Left ventricle myocardium inferior (tissue), 1 donor: ENCODE measurements at regions not wholly inside any gene's neighbourhood (a gene's known extent, or its start where the extent isn't known, plus 50 kb on each side); places are given as distances from the start of the nearest gene placed in this dataset.
"Not testable (repeated sequence)": the region's sequence is repeated elsewhere in the genome, so short reads cannot be mapped to it uniquely, and the experiment has no call there.

Experiments
- DNase-seq: peaks from one replicate; pipeline ENCODE4 v3.0.0-alpha.2; 2020
- H3K27ac ChIP-seq: fragments of 200-600 bp; replicated peaks from 2 replicates; pipeline ENCODE4 v1.8.0; 2021
- H3K27me3 ChIP-seq: fragments of 200-600 bp; 2 replicates; pipeline ENCODE4 v1.8.0; 2021; ENCODE audit warnings: low read depth
- H3K36me3 ChIP-seq: fragments of 200-600 bp; 2 replicates; pipeline ENCODE4 v1.8.0; 2021
- H3K4me1 ChIP-seq: fragments of 200-600 bp; 2 replicates; pipeline ENCODE4 v1.8.0; 2021
- H3K4me3 ChIP-seq: fragments of 200-600 bp; 2 replicates; pipeline ENCODE4 v1.8.0; 2021; ENCODE audit warnings: mild to moderate bottlenecking, moderate library complexity
- H3K9me3 ChIP-seq: fragments of 200-600 bp; replicated peaks from 2 replicates; pipeline ENCODE4 v1.8.0; 2021
- intact Hi-C: fragments of 100-400 bp; cut with micrococcal nuclease; formaldehyde crosslinking; loops from one replicate; pipeline ENCODE4 v1.11.0; 2022
- TF ChIP-seq, protein P1 (sequence below): fragments of 200-600 bp; IDR thresholded peaks from 2 replicates; pipeline ENCODE4 v1.8.0; 2021; ENCODE audit warnings: antibody characterized with exemption, mild to moderate bottlenecking, borderline replicate concordance
- donor health status: DM: no; HTN: yes; CAD: no; lungs with severe emphysema.

DNA sequence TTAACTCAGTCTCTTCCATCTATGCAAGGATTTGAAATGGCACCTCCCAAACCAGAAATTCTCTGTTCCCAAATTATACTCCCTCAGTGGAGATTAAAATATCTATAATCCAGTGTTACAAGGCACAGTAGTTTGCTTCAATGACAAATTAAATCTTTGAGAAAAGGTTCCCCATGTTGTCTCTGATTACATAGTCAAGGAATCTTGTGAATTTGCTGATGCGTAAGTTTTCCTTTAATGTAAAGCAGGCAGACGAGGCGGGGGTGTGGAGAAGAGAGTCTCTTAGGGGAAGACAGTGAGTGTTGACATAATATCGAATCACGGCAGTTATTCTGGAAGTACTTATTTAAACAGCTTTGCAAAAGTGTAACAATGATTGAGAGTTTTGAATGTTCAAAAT, 236.4 kb upstream of the RARB start:
- intact Hi-C loops = no loop called here
- H3K36me3 ChIP-seq = no peaks in the 10 kb centered on the region
- no peak overlapping the region for H3K27ac ChIP-seq
- TF ChIP-seq, protein P1, sequence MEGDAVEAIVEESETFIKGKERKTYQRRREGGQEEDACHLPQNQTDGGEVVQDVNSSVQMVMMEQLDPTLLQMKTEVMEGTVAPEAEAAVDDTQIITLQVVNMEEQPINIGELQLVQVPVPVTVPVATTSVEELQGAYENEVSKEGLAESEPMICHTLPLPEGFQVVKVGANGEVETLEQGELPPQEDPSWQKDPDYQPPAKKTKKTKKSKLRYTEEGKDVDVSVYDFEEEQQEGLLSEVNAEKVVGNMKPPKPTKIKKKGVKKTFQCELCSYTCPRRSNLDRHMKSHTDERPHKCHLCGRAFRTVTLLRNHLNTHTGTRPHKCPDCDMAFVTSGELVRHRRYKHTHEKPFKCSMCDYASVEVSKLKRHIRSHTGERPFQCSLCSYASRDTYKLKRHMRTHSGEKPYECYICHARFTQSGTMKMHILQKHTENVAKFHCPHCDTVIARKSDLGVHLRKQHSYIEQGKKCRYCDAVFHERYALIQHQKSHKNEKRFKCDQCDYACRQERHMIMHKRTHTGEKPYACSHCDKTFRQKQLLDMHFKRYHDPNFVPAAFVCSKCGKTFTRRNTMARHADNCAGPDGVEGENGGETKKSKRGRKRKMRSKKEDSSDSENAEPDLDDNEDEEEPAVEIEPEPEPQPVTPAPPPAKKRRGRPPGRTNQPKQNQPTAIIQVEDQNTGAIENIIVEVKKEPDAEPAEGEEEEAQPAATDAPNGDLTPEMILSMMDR = no peak
- peaks cover 2% of the 10 kb centered on the region for H3K4me1 ChIP-seq
- H3K9me3 ChIP-seq = peaks cover 1% of the 10 kb centered on the region
- no peaks in the 10 kb centered on the region for H3K27me3 ChIP-seq
- DNase-seq = no peak
- H3K4me3 ChIP-seq = no peak overlapping the region

DNA sequence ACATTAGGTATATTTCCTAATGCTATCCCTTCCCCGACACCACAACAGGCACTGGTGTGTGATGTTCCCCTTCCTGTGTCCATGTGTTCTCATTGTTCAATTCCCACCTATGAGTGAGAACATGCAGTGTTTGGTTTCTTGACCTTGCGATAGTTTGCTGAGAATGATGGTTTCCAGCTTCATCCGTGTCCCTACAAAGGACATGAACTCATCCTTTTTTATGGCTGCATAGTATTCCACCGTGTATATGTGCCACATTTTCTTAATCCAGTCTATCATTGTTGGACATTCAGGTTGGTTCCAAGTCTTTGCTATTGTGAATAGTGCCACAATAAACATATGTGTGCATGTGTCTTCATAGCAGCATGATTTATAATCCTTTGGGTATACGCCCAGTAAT, 228.5 kb upstream of the RARB start:
- H3K27ac ChIP-seq, H3K27me3 ChIP-seq, H3K36me3 ChIP-seq, intact Hi-C loops, H3K4me3 ChIP-seq, H3K4me1 ChIP-seq, DNase-seq: not testable (repeated sequence)
- peaks cover 34% of the 10 kb centered on the region for H3K9me3 ChIP-seq

DNA sequence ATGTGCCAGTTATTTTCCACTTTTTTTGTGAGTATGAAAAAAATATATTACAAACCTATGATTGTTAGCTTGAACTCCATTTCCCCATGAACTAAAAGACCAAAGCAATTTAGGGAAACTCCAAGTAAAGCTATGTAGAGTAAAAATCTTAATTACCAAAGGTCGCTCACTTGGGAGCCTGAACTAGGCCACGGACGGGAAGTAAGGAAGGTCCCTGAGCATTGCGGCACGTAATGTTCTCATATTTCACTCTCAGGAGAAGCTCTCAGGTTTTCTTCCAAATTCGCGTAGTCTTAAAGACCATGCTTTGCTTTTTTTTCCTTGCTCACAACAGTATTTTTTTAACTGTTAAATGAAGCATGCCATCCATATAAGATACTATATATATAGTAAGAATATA, 215.3 kb upstream of the RARB start:
- intact Hi-C loops = no loop called here

DNA sequence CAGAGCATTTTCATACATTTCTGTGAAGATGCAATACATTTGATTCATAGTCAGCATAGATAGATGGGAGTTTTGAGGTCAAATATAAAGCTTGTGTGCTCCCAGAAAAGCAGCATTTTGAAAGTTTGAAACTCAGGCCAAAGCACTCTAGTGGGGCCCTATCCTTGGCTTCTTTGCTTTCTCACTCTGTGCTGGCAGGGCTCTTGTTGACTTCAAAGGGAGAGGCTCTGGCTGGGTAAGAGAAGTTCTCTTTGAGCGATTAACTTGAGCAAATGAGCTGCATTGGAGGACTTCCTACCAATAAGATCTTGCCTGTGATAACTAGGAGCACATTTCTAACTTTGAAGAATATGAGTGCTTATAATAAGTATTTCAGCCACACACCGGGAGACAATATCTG, 214.0 kb upstream of the RARB start:
- DNase-seq = no peak
- no peaks in the 10 kb centered on the region for H3K27me3 ChIP-seq
- no peaks in the 10 kb centered on the region for H3K9me3 ChIP-seq
- TF ChIP-seq, protein P1 = no peak
- H3K36me3 ChIP-seq = no peaks in the 10 kb centered on the region
- no peak overlapping the region for H3K4me3 ChIP-seq
- H3K4me1 ChIP-seq = no peaks in the 10 kb centered on the region
- H3K27ac ChIP-seq = no peak overlapping the region
- intact Hi-C loops = no loop called here

More for the DNA sequence above, 215.3 kb upstream of the RARB start:
- no peaks in the 10 kb centered on the region for H3K9me3 ChIP-seq
- H3K4me1 ChIP-seq = no peaks in the 10 kb centered on the region
- H3K27ac ChIP-seq = no peak overlapping the region
- H3K4me3 ChIP-seq = no peak overlapping the region
- no peaks in the 10 kb centered on the region for H3K36me3 ChIP-seq
- TF ChIP-seq, protein P1 = no peak
- no peak for DNase-seq
- H3K27me3 ChIP-seq = no peaks in the 10 kb centered on the region

DNA sequence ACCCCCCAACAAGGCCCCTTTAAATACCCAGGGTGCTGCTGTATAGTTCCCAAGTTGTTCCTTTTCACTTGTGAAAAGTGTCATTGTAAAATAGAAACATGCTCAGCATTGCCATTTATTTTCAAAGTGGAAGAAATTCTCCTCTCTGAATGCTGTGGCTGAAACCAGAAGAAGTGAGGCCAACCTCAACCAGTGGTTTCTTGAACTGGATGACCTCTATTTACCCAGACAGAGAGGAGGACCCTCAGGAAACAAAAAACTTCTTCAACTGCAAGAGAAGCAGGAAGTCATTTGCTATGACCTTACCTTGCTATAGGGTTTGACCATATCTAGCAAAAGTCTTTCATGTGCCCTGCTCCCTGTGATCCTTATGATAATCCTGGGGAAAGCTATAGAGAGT, 209.7 kb upstream of the RARB start:
- no peak overlapping the region for H3K4me3 ChIP-seq
- no peaks in the 10 kb centered on the region for H3K27me3 ChIP-seq
- H3K9me3 ChIP-seq = no peaks in the 10 kb centered on the region
- no peak overlapping the region for H3K27ac ChIP-seq
- intact Hi-C loops = no loop called here
- no peaks in the 10 kb centered on the region for H3K36me3 ChIP-seq
- no peak for DNase-seq
- no peaks in the 10 kb centered on the region for H3K4me1 ChIP-seq
- TF ChIP-seq, protein P1 = no peak

DNA sequence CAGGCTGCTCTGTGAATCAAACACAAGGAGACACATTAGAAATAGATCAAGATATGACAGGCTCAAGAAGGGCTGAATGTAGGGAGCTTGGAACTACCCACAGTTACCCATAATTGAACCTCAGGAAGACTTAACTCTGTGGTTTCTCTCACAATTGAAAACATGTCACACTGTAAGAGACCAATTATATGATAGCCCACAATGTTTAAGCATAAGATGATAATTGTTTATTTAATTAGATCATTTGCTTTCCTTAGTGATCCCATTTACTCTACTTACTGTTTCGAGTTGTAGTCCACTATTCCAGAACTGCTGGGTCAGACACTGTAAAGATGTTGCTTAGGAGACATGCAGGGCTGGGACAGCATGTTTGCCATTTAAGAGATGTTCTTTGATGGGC, 201.3 kb upstream of the RARB start:
- Histone ChIP-seq H3K36me3 (no peaks in the 10 kb centered on the region), H3K4me1 (peaks cover 6% of the 10 kb centered on the region), H3K4me3 (no peak overlapping the region), H3K27me3 (no peaks in the 10 kb centered on the region), H3K27ac (no peak overlapping the region), H3K9me3 (no peaks in the 10 kb centered on the region)
- DNase-seq = no peak
- TF ChIP-seq, protein P1 = no peak
- intact Hi-C loops = no loop called here
